Left lung (tissue), 4 donors: ENCODE measurements at regions not wholly inside any gene's neighbourhood (a gene's known extent, or its start where the extent isn't known, plus 50 kb on each side); places are given as distances from the start of the nearest gene placed in this dataset.

Experiments
- ATAC-seq: fragments of 200-7000 bp; cut with Tn5 transposase; one replicate; pipeline ENCODE4 v1.9.1; 2020; ENCODE audit warnings: moderate library complexity
- DNase-seq, 4 donors: peaks; one replicate each; pipeline ENCODE4 v3.0.0-alpha.2; 2013 to 2020
- H3K27ac ChIP-seq, 2 donors: fragments of 200-600 bp; sonication (generic) in 1 of 2; one replicate each; pipeline versions ENCODE4 v1.5.0 to v1.8.0; 2020 to 2021
- H3K27me3 ChIP-seq, 2 donors: fragments of 200-600 bp; sonication (generic) in 1 of 2; one replicate each; pipeline versions ENCODE4 v1.5.0 to v1.8.0; 2020 to 2021
- H3K36me3 ChIP-seq, 2 donors: fragments of 200-600 bp; sonication (generic) in 1 of 2; one replicate each; pipeline versions ENCODE4 v1.5.0 to v1.8.0; 2020 to 2021
- H3K4me1 ChIP-seq, 2 donors: fragments of 200-600 bp; one replicate each; pipeline ENCODE4 v1.8.0; 2021
- H3K4me3 ChIP-seq, 2 donors: fragments of 200-600 bp; sonication (generic) in 1 of 2; one replicate each; pipeline versions ENCODE4 v1.5.0 to v1.8.0; 2020 to 2021; ENCODE audit warnings: mild to moderate bottlenecking in 1 of 2
- H3K9me3 ChIP-seq, 2 donors: fragments of 200-600 bp; sonication (generic) in 1 of 2; one replicate each; pipeline versions ENCODE4 v1.5.0 to v1.8.0; 2020 to 2021
- intact Hi-C, 2 donors: fragments of 100-400 bp; cut with DNase I; formaldehyde crosslinking; loops; one replicate each; pipeline versions ENCODE4 v1.11.2 to v1.14.2; 2022
- TF ChIP-seq, protein P1 (sequence below), 2 donors: fragments of 200-600 bp; sonication (generic) in 1 of 2; IDR thresholded peaks; one replicate each; pipeline versions ENCODE4 v1.5.0 to v1.8.0; 2021; ENCODE audit warnings: antibody characterized with exemption in 2 of 2
- donor health status: DM: no; HTN: yes; CAD: no.
- donor health status: DM: no; HTN: no; CAD: no.

DNA sequence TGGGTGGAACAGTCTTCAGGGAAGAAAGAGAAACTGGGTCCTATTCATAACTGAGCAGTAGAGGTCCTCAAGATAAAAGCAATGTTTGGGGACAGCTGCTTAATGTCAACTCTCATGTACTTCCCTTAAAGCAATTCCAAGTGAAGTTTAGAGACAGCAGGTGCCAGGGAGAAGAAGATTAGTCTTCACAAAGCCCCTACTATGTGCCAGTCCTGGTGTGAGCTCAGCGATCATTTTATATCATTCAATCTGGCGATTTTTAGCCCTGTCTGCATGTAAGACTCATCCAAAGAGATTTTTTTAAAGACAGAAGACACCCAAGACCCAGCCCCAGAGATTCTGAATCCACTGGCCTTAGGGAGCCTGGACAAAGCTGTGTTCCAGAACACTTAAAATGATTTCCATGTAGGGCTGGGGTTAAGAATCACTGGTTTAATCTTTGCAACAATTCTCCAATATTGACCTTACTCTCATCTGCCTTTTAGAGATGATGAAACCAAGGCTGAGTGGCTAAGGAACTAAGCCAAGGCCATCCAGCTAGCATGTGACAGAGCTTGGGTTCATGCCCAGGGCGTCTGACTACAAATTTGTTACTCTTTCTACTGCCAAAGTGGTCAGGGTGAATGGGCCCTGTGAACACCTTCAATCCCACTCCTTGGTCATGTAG is 404.5 kb upstream of the TBX3 start:
- no peak for DNase-seq
- intact Hi-C loops = no loop called here
- H3K4me3 ChIP-seq = no peak overlapping the region

DNA sequence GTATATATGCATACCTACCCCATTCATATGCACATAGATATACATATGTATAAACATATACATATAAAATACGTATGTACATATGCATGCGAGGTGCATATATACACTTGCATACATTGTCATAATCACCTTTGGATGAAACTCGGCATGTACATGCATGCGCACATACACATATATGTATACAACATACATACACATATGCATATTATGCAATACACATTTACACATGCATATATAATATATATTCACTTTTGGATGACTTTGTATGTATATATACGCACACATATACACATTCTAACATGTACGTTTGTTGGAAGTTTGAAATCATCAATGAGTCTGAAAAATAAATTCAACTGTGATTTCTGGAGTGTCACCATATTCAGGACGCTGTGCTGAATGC is 401.6 kb upstream of the TBX3 start:
- Histone ChIP-seq H3K27ac (no peak overlapping the region), H3K4me1 (no peaks in the 10 kb centered on the region), H3K4me3 (no peak overlapping the region), H3K27me3 (peaks cover 0 to 43% of the 10 kb centered on the region in 2 donors), H3K9me3 (no peaks in the 10 kb centered on the region), H3K36me3 (no peaks in the 10 kb centered on the region)
- ATAC-seq (no peak), DNase-seq (no peak)
- intact Hi-C loops = no loop called here
- TF ChIP-seq, protein P1, sequence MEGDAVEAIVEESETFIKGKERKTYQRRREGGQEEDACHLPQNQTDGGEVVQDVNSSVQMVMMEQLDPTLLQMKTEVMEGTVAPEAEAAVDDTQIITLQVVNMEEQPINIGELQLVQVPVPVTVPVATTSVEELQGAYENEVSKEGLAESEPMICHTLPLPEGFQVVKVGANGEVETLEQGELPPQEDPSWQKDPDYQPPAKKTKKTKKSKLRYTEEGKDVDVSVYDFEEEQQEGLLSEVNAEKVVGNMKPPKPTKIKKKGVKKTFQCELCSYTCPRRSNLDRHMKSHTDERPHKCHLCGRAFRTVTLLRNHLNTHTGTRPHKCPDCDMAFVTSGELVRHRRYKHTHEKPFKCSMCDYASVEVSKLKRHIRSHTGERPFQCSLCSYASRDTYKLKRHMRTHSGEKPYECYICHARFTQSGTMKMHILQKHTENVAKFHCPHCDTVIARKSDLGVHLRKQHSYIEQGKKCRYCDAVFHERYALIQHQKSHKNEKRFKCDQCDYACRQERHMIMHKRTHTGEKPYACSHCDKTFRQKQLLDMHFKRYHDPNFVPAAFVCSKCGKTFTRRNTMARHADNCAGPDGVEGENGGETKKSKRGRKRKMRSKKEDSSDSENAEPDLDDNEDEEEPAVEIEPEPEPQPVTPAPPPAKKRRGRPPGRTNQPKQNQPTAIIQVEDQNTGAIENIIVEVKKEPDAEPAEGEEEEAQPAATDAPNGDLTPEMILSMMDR (IDR thresholded peaks at IDR 0.05) = no peak

More for the DNA sequence above, 404.5 kb upstream of the TBX3 start:
- no peaks in the 10 kb centered on the region for H3K9me3 ChIP-seq
- H3K36me3 ChIP-seq = no peaks in the 10 kb centered on the region
- no peak overlapping the region for H3K27ac ChIP-seq
- peak; percentile 88 for ATAC-seq
- H3K27me3 ChIP-seq = peaks cover 0 to 38% of the 10 kb centered on the region in 2 donors
- no peaks in the 10 kb centered on the region for H3K4me1 ChIP-seq
- TF ChIP-seq, protein P1 (IDR thresholded peaks at IDR 0.05) = no peak

DNA sequence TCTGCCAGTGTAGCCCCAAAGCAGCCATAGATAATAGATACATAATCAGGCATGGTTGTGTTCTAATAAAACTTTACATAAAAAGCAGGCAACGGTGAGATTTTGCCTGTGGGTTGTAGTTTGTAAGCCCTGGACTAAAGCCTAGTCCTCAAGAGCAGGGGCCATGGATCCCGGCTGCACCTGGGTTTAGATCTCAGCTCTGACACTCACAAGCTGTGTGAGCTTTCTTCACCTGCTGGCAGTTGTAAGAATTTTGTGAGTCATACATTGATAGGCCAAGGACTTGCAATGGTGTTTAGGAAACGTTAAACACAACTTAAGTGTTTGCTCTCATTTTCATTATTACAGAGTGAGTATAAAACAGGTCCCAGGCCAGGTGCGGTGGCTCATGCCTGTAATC is 395.8 kb upstream of the TBX3 start:
- TF ChIP-seq, protein P1 (IDR thresholded peaks at IDR 0.05) = no peak
- no peak for DNase-seq
- ATAC-seq = peak; percentile 94

DNA sequence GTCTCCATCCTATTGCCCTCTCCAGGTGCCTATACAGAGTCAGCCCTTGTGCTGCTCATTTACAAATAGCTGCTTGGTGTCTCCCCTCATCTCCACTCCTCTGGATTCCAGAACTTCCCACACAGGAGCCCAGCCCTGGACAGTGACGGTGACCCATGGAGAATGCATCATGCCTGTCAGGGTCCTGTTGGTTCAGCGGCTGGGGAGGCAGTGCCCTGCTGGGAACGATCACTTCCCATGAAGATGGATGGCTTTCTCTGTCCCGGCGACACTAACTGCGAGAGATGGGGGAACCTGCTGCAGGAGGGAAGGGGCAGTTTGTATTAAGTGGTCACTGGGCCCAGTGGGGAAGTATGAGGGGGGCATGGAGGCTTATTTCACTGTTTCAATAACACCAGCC is 395.0 kb upstream of the TBX3 start:
- intact Hi-C loops = no loop called here
- ATAC-seq = no peak
- DNase-seq = no peak

More for the DNA sequence above, 395.8 kb upstream of the TBX3 start:
- no peaks in the 10 kb centered on the region for H3K4me1 ChIP-seq
- no peak overlapping the region for H3K4me3 ChIP-seq
- H3K27me3 ChIP-seq = peaks cover 0 to 49% of the 10 kb centered on the region in 2 donors
- no peaks in the 10 kb centered on the region for H3K9me3 ChIP-seq
- H3K27ac ChIP-seq = no peak overlapping the region
- intact Hi-C loops = no loop called here
- H3K36me3 ChIP-seq = no peaks in the 10 kb centered on the region

DNA sequence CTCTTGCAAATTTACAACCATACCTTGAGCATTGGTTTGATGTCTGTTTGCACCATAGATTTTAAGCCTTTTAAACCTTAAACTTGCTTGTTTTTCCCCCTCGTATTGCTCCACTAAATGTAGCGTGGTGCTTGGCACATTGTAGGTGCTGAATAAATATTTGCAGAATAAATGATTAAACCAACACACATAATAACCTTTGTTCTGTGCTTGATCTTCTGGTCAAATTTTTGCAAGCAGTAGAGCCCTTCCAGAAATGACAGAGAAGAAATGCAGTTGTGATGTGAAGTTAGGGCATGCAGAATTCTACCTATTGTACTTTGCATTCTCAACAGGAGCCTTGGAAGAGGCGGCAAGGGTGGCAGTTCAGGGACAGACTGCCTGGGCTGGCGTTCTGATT is 394.4 kb upstream of the TBX3 start:
- TF ChIP-seq, protein P1 (IDR thresholded peaks at IDR 0.05) = no peak
- H3K36me3 ChIP-seq = no peaks in the 10 kb centered on the region
- no peaks in the 10 kb centered on the region for H3K9me3 ChIP-seq
- H3K27me3 ChIP-seq = peaks cover 0 to 43% of the 10 kb centered on the region in 2 donors
- intact Hi-C loops = no loop called here
- H3K4me1 ChIP-seq = no peaks in the 10 kb centered on the region
- ATAC-seq (no peak), DNase-seq (no peak)
- H3K27ac ChIP-seq = no peak overlapping the region
- H3K4me3 ChIP-seq = no peak overlapping the region

More for the DNA sequence above, 395.0 kb upstream of the TBX3 start:
- Histone ChIP-seq H3K36me3 (no peaks in the 10 kb centered on the region), H3K27ac (no peak overlapping the region), H3K9me3 (no peaks in the 10 kb centered on the region), H3K4me1 (no peaks in the 10 kb centered on the region), H3K4me3 (no peak overlapping the region), H3K27me3 (peaks cover 0 to 44% of the 10 kb centered on the region in 2 donors)
- TF ChIP-seq, protein P1 (IDR thresholded peaks at IDR 0.05) = no peak
